ENCODE measurements at regions not wholly inside any gene's neighbourhood (a gene's known extent, or its start where the extent isn't known, plus 50 kb on each side); places are given as distances from the start of the nearest gene placed in this dataset.

- TF ChIP-seq CTCF (IDR thresholded peaks at IDR 0.05) (no peak), POLR2A (IDR thresholded peaks at IDR 0.05) (no peak)
Measured at GRCh38 chr11:131122448-131122847, 206.2 kb upstream of the SNX19 start.
